Liver (tissue), 7 donors: ENCODE measurements at regions not wholly inside any gene's neighbourhood (a gene's known extent, or its start where the extent isn't known, plus 50 kb on each side); places are given as distances from the start of the nearest gene placed in this dataset.

ENCODE experiments used
- DNase-seq: peaks from one replicate; pipeline ENCODE4 v3.0.0-alpha.2; 2017; ENCODE audit warnings: low spot score
- H3K27ac ChIP-seq, 2 donors: one replicate each; pipeline ENCODE4 v1.7.0; 2013; ENCODE audit warnings: inconsistent platforms in 2 of 2, low read length in 2 of 2, control low read depth in 1 of 2, low read depth in 1 of 2, mild to moderate bottlenecking in 1 of 2
- H3K27me3 ChIP-seq, 4 donors: one replicate each; pipeline versions ENCODE4 v1.6.1 to v1.7.0; 2013; ENCODE audit warnings: low read length in 3 of 4, inconsistent platforms in 1 of 4, mild to moderate bottlenecking in 1 of 4, moderate library complexity in 1 of 4; ENCODE audit not compliant: control insufficient read depth in 4 of 4, insufficient read depth in 4 of 4
- H3K36me3 ChIP-seq, 4 donors: one replicate each; pipeline versions ENCODE4 v1.6.1 to v1.7.0; 2013; ENCODE audit warnings: low read length in 3 of 4, mild to moderate bottlenecking in 3 of 4, low read depth in 1 of 4, moderate library complexity in 1 of 4; ENCODE audit not compliant: control insufficient read depth in 4 of 4, insufficient read depth in 3 of 4
- H3K4me1 ChIP-seq, 4 donors: one replicate each; pipeline versions ENCODE4 v1.6.1 to v1.7.0; 2013; ENCODE audit warnings: low read length in 3 of 4, mild to moderate bottlenecking in 3 of 4, moderate library complexity in 1 of 4; ENCODE audit not compliant: control insufficient read depth in 4 of 4, insufficient read depth in 4 of 4
- H3K4me3 ChIP-seq, 3 donors: one replicate each; pipeline versions ENCODE4 v1.6.1 to v1.7.0; 2013; ENCODE audit warnings: low read length in 3 of 3, control low read depth in 1 of 3, low read depth in 1 of 3, mild to moderate bottlenecking in 1 of 3
- H3K9ac ChIP-seq, 2 donors: one replicate each; pipeline ENCODE4 v1.7.0; 2013; ENCODE audit warnings: low read length in 2 of 2, mild to moderate bottlenecking in 2 of 2, moderate library complexity in 2 of 2, control low read depth in 1 of 2, low read depth in 1 of 2
- H3K9me3 ChIP-seq, 4 donors: one replicate each; pipeline versions ENCODE4 v1.6.1 to v1.7.0; 2013; ENCODE audit warnings: low read length in 3 of 4; ENCODE audit not compliant: control insufficient read depth in 4 of 4
- EGR1 ChIP-seq, 2 donors: IDR thresholded peaks; 2 replicates each; pipeline ENCODE4 v1.6.1; 2016 to 2018; ENCODE audit warnings: antibody characterized with exemption in 2 of 2, low read depth in 2 of 2
- FOXA1 ChIP-seq: IDR thresholded peaks from 2 replicates; pipeline ENCODE4 v1.6.1; 2016; ENCODE audit warnings: antibody characterized with exemption
- FOXA2 ChIP-seq: IDR thresholded peaks from 2 replicates; pipeline ENCODE4 v1.6.1; 2016; ENCODE audit warnings: antibody characterized with exemption
- GABPA ChIP-seq, 2 donors: IDR thresholded peaks in 1 of 2; conservative IDR thresholded peaks in 1 of 2; 2 replicates each; pipeline ENCODE4 v1.6.1; 2016; ENCODE audit warnings: antibody characterized with exemption in 2 of 2, mild to moderate bottlenecking in 1 of 2, moderate library complexity in 1 of 2
- HNF4A ChIP-seq, 2 donors: conservative IDR thresholded peaks; 2 replicates each; pipeline ENCODE4 v1.6.1; 2016; ENCODE audit warnings: antibody characterized with exemption in 2 of 2, mild to moderate bottlenecking in 2 of 2
- HNF4G ChIP-seq: IDR thresholded peaks from 2 replicates; pipeline ENCODE4 v1.6.1; 2016; ENCODE audit warnings: antibody characterized with exemption
- JUND ChIP-seq, 2 donors: IDR thresholded peaks; 2 replicates each; pipeline ENCODE4 v1.6.1; 2016; ENCODE audit warnings: antibody characterized with exemption in 2 of 2
- NR2F2 ChIP-seq: IDR thresholded peaks from 2 replicates; pipeline ENCODE4 v1.6.1; 2016; ENCODE audit warnings: antibody characterized with exemption
- RAD21 ChIP-seq, 2 donors: IDR thresholded peaks; 2 replicates each; pipeline ENCODE4 v1.6.1; 2016; ENCODE audit warnings: antibody characterized with exemption in 2 of 2, mild to moderate bottlenecking in 2 of 2
- RXRA ChIP-seq, 2 donors: IDR thresholded peaks; 2 replicates each; pipeline ENCODE4 v1.6.1; 2017 to 2018; ENCODE audit warnings: antibody characterized with exemption in 2 of 2, mild to moderate bottlenecking in 1 of 2
- SP1 ChIP-seq: IDR thresholded peaks from 2 replicates; pipeline ENCODE4 v1.6.1; 2018; ENCODE audit warnings: antibody characterized with exemption, mild to moderate bottlenecking
- TAF1 ChIP-seq: conservative IDR thresholded peaks from 2 replicates; pipeline ENCODE4 v1.6.1; 2016; ENCODE audit warnings: antibody characterized with exemption, mild to moderate bottlenecking
- YY1 ChIP-seq: IDR thresholded peaks from 2 replicates; pipeline ENCODE4 v1.6.1; 2016; ENCODE audit warnings: antibody characterized with exemption, mild to moderate bottlenecking
- WGBS: extraction: QIAGEN DNeasy Blood & Tissue Kit; methylation state at CpG from one replicate; pipeline ENCODE4 v1.1.7; 2013; 5-methylcytosine and 5-hydroxymethylcytosine counted together
- TF ChIP-seq, protein P1 (sequence below): IDR thresholded peaks from 2 replicates; pipeline ENCODE4 v1.6.1; 2016; ENCODE audit warnings: antibody characterized with exemption
- TF ChIP-seq, protein P2 (sequence below): IDR thresholded peaks from 2 replicates; pipeline ENCODE4 v1.6.1; 2016; ENCODE audit warnings: antibody characterized with exemption, mild to moderate bottlenecking
- TF ChIP-seq, protein P3 (sequence below): IDR thresholded peaks from 2 replicates; pipeline ENCODE4 v1.6.1; 2016; ENCODE audit warnings: antibody characterized with exemption
- donor health status: healthy.
- donor health status: healthy.
- donor health status: healthy.
- donor health status: healthy.

DNA sequence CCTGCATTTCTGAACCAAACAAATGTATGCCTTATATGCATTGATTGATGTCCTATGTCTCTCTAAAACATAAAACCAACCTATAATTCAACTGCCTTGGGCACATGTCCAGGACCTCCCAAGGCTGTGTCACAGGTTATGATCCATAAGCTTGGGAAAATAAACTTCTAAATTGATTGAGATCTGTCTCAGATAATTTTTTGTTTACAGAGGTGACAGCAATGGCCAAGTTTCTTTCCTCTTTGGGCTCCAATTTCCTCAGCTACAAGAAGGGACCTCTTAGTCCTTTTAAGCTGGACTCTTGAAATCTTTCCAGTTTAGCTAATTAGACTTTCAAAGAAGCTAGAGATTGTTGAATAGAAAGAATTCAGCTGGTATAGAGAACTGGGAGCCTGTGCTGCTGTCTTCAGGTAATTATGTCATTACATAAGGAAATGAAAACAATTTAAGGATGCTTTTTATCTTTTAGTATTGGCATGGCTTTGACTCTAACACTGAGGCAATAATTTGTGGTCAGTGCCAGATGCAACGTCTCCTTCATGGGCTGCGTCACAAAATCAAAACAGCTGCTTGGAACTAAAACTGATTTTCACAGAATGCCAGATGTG lies 412.1 kb upstream of the TRIB2 start:
- 61% methylated on average over 2 of the region's 2 CpGs for WGBS
- H3K4me1 ChIP-seq = no peaks in the 10 kb centered on the region
- H3K27me3 ChIP-seq = no peaks in the 10 kb centered on the region
- no peak for DNase-seq
- no peak overlapping the region for H3K4me3 ChIP-seq
- no peaks in the 10 kb centered on the region for H3K36me3 ChIP-seq
- H3K27ac ChIP-seq = no peak overlapping the region
- TF ChIP-seq HNF4G (no peak), EGR1 (IDR thresholded peaks at IDR 0.05; ENCODE audit: low read depth in 2 of 2) (no peak), FOXA1 (no peak), YY1 (no peak), RAD21 (IDR thresholded peaks at IDR 0.05) (no peak), NR2F2 (no peak), GABPA (IDR thresholded peaks at IDR 0.05 in 1 of 2, conservative IDR thresholded peaks at IDR 0.05 in 1 of 2) (no peak), RXRA (IDR thresholded peaks at IDR 0.05) (no peak)
- TF ChIP-seq, protein P1, sequence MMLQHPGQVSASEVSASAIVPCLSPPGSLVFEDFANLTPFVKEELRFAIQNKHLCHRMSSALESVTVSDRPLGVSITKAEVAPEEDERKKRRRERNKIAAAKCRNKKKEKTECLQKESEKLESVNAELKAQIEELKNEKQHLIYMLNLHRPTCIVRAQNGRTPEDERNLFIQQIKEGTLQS = no peak
- TF ChIP-seq, protein P2, sequence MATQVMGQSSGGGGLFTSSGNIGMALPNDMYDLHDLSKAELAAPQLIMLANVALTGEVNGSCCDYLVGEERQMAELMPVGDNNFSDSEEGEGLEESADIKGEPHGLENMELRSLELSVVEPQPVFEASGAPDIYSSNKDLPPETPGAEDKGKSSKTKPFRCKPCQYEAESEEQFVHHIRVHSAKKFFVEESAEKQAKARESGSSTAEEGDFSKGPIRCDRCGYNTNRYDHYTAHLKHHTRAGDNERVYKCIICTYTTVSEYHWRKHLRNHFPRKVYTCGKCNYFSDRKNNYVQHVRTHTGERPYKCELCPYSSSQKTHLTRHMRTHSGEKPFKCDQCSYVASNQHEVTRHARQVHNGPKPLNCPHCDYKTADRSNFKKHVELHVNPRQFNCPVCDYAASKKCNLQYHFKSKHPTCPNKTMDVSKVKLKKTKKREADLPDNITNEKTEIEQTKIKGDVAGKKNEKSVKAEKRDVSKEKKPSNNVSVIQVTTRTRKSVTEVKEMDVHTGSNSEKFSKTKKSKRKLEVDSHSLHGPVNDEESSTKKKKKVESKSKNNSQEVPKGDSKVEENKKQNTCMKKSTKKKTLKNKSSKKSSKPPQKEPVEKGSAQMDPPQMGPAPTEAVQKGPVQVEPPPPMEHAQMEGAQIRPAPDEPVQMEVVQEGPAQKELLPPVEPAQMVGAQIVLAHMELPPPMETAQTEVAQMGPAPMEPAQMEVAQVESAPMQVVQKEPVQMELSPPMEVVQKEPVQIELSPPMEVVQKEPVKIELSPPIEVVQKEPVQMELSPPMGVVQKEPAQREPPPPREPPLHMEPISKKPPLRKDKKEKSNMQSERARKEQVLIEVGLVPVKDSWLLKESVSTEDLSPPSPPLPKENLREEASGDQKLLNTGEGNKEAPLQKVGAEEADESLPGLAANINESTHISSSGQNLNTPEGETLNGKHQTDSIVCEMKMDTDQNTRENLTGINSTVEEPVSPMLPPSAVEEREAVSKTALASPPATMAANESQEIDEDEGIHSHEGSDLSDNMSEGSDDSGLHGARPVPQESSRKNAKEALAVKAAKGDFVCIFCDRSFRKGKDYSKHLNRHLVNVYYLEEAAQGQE = no peak
- H3K9ac ChIP-seq = no peak overlapping the region
- H3K9me3 ChIP-seq = peaks cover 0 to 2% (median 0%) of the 10 kb centered on the region in 4 donors

DNA sequence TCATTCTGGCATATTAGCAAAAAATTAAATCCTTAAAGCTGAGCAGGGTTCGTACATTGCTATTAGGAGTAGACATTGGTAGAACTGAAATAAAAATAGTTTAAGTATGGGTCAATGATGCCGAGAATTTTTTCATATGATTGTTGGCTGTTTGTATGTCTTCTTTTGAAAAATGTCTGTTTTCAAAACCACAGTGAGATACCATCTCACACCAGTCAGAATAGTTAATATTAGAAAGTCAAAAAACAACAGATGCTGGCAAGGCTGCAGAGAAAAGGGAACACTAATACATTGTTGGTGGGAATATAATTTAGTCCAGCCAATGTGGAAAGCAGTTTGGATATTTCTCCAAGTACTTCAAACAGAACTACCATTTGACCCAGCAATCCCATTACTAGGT lies 410.8 kb upstream of the TRIB2 start:
- Histone ChIP-seq H3K36me3 (no peaks in the 10 kb centered on the region), H3K9me3 (no peaks in the 10 kb centered on the region), H3K4me3 (no peak overlapping the region), H3K27me3 (no peaks in the 10 kb centered on the region), H3K4me1 (no peaks in the 10 kb centered on the region), H3K9ac (no peak overlapping the region), H3K27ac (no peak overlapping the region)
- DNase-seq = no peak
- no peak for TF ChIP-seq SP1
- TF ChIP-seq, protein P3, sequence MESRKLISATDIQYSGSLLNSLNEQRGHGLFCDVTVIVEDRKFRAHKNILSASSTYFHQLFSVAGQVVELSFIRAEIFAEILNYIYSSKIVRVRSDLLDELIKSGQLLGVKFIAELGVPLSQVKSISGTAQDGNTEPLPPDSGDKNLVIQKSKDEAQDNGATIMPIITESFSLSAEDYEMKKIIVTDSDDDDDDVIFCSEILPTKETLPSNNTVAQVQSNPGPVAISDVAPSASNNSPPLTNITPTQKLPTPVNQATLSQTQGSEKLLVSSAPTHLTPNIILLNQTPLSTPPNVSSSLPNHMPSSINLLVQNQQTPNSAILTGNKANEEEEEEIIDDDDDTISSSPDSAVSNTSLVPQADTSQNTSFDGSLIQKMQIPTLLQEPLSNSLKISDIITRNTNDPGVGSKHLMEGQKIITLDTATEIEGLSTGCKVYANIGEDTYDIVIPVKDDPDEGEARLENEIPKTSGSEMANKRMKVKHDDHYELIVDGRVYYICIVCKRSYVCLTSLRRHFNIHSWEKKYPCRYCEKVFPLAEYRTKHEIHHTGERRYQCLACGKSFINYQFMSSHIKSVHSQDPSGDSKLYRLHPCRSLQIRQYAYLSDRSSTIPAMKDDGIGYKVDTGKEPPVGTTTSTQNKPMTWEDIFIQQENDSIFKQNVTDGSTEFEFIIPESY = no peak
- TF ChIP-seq GABPA (IDR thresholded peaks at IDR 0.05 in 1 of 2, conservative IDR thresholded peaks at IDR 0.05 in 1 of 2) = no peak
- no peak for TF ChIP-seq RAD21 (IDR thresholded peaks at IDR 0.05)
- TF ChIP-seq TAF1 = no peak
- no peak for TF ChIP-seq NR2F2
- TF ChIP-seq FOXA1 = no peak
- 73% methylated on average over 2 of the region's 2 CpGs for WGBS

DNA sequence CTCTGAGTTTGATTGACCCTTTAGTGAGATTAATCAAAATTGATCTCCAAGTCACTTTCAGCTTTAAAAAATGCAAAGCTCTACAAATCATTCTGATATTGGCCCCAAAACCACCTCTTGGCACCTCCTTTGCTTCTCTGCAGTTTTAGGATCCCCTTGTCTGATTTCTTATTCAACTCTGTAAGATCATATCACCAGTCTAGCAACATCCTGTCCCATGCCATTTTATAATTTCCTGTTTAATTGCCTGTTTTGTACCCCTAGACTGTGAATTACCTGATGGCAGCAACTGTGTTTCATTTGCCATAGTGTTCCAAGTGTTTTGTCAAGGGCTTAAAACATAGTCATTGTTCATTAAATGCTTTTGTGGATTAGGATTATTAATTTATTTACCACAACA lies 406.3 kb upstream of the TRIB2 start:
- Histone ChIP-seq H3K27me3 (no peaks in the 10 kb centered on the region), H3K9me3 (no peaks in the 10 kb centered on the region), H3K36me3 (no peaks in the 10 kb centered on the region), H3K27ac (no peak overlapping the region), H3K4me1 (no peaks in the 10 kb centered on the region), H3K9ac (no peak overlapping the region), H3K4me3 (no peak overlapping the region)
- DNase-seq = no peak
- no peak for TF ChIP-seq JUND (IDR thresholded peaks at IDR 0.05)
- TF ChIP-seq, protein P2 = no peak
- TF ChIP-seq SP1 = no peak
- no peak for TF ChIP-seq RAD21 (IDR thresholded peaks at IDR 0.05)
- no peak for TF ChIP-seq RXRA (IDR thresholded peaks at IDR 0.05)
- no peak for TF ChIP-seq HNF4A (conservative IDR thresholded peaks at IDR 0.05)
- TF ChIP-seq GABPA (IDR thresholded peaks at IDR 0.05 in 1 of 2, conservative IDR thresholded peaks at IDR 0.05 in 1 of 2) = no peak
- no peak for TF ChIP-seq FOXA2
- TF ChIP-seq, protein P3 = no peak
